Inflammatory macrophage treated with lipopolysaccharide for 1 hour (primary cell): ENCODE measurements at regions not wholly inside any gene's neighbourhood (a gene's known extent, or its start where the extent isn't known, plus 50 kb on each side); places are given as distances from the start of the nearest gene placed in this dataset.

ENCODE experiments used
- DNase-seq, 2 donors: peaks; one replicate each; pipeline ENCODE4 v3.0.0-alpha.2; 2020 to 2022

- DNase-seq: no peak
Measured at GRCh38 chr14:62017651-62018230, 255.5 kb downstream of the SNAPC1 start.

GRCh38 chr14:62018606-62019005 lies 256.4 kb downstream of the SNAPC1 start:
- no peak for DNase-seq

- no peak for DNase-seq
Measured at GRCh38 chr14:62027958-62028357, 265.7 kb downstream of the SNAPC1 start.

- DNase-seq: no peak
Measured at GRCh38 chr14:62029569-62029924, 267.3 kb downstream of the SNAPC1 start.

GRCh38 chr14:62030387-62030786 lies 268.2 kb downstream of the SNAPC1 start:
- no peak for DNase-seq

- DNase-seq: no peak
Measured at GRCh38 chr14:62031504-62031903, 269.3 kb downstream of the SNAPC1 start.

GRCh38 chr14:62053188-62053587 lies 291.0 kb downstream of the SNAPC1 start:
- no peak for DNase-seq

- no peak for DNase-seq
Measured at GRCh38 chr14:62056789-62057188, 294.6 kb downstream of the SNAPC1 start.

GRCh38 chr14:62062645-62063044 lies 300.4 kb downstream of the SNAPC1 start:
- no peak for DNase-seq

- DNase-seq: no peak
Measured at GRCh38 chr14:62064751-62065323, 302.6 kb downstream of the SNAPC1 start.

- DNase-seq: no peak
Measured at GRCh38 chr14:62066304-62066703, 304.1 kb downstream of the SNAPC1 start.

- DNase-seq: no peak
Measured at GRCh38 chr14:62071039-62071438, 308.8 kb downstream of the SNAPC1 start.

GRCh38 chr14:62076368-62076767 lies 314.1 kb downstream of the SNAPC1 start:
- no peak for DNase-seq

GRCh38 chr14:62076825-62077605 lies 314.8 kb downstream of the SNAPC1 start:
- no peak for DNase-seq

GRCh38 chr14:62077676-62078261 lies 315.5 kb downstream of the SNAPC1 start:
- DNase-seq: no peak

- no peak for DNase-seq
Measured at GRCh38 chr14:62079038-62079437, 316.8 kb downstream of the SNAPC1 start.

- no peak for DNase-seq
Measured at GRCh38 chr14:62081012-62081612, 318.9 kb downstream of the SNAPC1 start.

GRCh38 chr14:62081951-62082350 lies 319.7 kb downstream of the SNAPC1 start:
- DNase-seq: no peak

- no peak for DNase-seq
Measured at GRCh38 chr14:62082779-62083178, 320.6 kb downstream of the SNAPC1 start.

- no peak for DNase-seq
Measured at GRCh38 chr14:62084020-62084419, 321.8 kb downstream of the SNAPC1 start.

- no peak for DNase-seq
Measured at GRCh38 chr14:62087191-62087590, 325.0 kb downstream of the SNAPC1 start.

GRCh38 chr14:62093736-62094135 lies 331.5 kb downstream of the SNAPC1 start:
- DNase-seq: no peak

- no peak for DNase-seq
Measured at GRCh38 chr14:62097072-62097471, 334.9 kb downstream of the SNAPC1 start.

GRCh38 chr14:62097824-62098223 lies 335.6 kb downstream of the SNAPC1 start:
- no peak for DNase-seq
